ENCODE measurements at regions not wholly inside any gene's neighbourhood (a gene's known extent, or its start where the extent isn't known, plus 50 kb on each side); places are given as distances from the start of the nearest gene placed in this dataset.
"Not testable (repeated sequence)": the region's sequence is repeated elsewhere in the genome, so short reads cannot be mapped to it uniquely, and the experiment has no call there.

DNA sequence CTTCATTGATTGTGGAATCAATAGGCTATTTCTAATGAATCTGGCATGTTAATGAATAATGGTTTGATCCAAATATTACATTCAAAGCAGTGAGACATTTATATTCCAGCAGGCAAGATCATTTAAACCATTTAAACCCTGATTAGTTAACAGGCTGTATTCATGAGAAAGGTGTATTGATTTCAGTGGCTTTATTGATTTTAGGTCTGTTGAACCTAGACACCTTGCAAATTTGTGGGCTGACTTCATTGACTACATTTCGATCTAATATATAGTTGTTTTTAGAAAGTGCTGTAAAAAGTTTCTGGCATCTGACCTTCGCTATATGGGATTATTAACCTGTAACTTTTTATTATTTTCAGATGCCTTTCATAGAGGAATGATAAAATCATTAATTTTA is 900.1 kb upstream of the CITED2 start:
- DNase-seq: no peak

DNA sequence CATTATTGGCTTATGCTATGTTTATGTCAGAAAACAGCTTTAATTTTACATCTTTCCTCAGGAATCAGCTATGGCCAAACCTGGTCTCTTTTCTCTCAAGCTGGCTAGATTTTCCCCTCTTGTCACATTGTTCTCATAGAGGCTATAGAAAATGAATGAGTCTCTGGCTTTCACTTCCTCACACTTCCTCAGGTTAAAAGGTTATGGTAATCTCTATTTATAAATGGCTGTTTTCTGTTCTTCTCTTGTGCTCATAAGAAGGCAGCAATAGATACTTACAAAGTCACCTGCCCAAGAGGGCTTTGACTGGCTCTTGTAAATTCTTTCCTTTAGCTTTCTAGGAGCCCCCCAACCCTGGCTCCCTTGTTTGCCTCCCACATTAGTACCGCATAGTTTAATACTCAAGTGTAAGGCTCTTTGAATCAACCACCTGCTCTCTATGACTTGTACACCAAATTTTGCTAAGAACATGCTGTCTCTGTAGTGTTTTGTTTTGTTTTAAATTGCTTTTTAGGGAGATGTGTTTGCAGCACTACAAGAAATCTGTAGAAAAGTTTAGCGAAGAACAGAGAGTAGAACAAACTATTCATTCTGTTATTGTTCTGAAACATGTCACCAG is 897.4 kb upstream of the CITED2 start:
- no peak for DNase-seq

- no peak for DNase-seq
Observed at GRCh38 chr6:140269591-140270165, 895.2 kb upstream of the CITED2 start.

- DNase-seq: no peak
Observed at GRCh38 chr6:140264431-140264830, 890.0 kb upstream of the CITED2 start.

DNA sequence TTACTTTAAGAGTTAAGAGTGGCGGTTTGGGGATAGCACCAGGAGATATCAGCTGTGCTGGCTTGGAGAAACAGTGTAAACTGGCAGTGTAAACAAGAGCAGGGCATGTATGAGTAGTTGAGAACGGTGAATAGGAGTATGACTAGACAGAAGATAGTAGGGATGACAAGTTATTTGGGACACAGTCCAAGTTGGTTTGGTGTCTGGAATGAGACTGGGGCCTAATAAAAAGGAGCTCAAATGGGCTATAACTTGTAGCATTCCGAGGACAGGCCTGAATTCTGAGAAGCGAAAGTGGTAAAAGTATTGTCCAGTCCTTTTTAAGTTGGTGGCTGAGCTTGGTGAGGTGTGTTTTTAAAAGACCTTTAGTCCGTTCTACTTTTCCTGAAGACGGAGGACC is 883.9 kb upstream of the CITED2 start:
- DNase-seq: not testable (repeated sequence)

- no peak for DNase-seq
Observed at GRCh38 chr6:140256248-140256647, 881.8 kb upstream of the CITED2 start.

- DNase-seq: no peak
Observed at GRCh38 chr6:140253096-140253495, 878.6 kb upstream of the CITED2 start.

GRCh38 chr6:140252099-140252498 is 877.7 kb upstream of the CITED2 start:
- no peak for DNase-seq

GRCh38 chr6:140245296-140246040 is 871.0 kb upstream of the CITED2 start:
- no peak for DNase-seq

- no peak for DNase-seq
Observed at GRCh38 chr6:140237251-140237650, 862.8 kb upstream of the CITED2 start.

DNA sequence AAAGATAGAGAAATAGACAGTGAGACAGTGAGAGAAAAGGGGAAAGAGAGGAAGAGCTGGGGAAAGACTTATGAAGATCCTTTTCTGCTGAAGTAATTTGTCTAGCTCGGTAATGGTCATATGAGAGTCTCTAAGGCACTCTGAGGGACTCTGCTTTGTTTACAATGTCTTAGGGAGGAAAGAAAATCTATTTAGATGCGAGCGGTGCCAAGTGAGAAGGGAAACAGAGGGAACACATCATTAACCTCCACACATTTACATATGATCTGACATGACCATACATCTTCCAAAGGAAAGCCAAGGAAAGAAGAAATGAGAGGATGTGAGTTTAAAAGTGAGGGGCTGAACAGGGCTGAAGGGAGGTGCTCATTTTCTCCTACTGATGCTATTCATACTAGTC is 862.3 kb upstream of the CITED2 start:
- DNase-seq: no peak

- no peak for DNase-seq
Observed at GRCh38 chr6:140230282-140230681, 855.8 kb upstream of the CITED2 start.

DNA sequence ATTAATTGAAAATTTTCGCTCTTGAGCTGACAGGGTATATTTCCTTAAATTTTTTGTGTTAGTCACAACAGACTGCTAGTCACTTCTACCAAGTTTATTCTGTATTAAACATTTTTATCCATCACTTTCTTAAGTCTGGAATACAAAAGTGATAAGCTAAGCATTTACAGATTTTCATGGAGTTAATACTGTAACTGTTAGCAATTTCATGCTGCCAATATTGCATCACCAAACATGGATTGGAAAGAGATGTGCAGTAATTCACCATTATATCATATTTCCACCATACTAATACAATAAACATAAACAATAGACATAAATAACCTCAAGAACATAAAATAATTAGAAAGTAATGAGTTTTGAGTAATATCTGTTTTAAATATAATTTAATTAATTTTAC is 854.0 kb upstream of the CITED2 start:
- DNase-seq: no peak

GRCh38 chr6:140226637-140227036 is 852.2 kb upstream of the CITED2 start:
- DNase-seq: no peak

GRCh38 chr6:140225701-140226436 is 851.4 kb upstream of the CITED2 start:
- no peak for DNase-seq

DNA sequence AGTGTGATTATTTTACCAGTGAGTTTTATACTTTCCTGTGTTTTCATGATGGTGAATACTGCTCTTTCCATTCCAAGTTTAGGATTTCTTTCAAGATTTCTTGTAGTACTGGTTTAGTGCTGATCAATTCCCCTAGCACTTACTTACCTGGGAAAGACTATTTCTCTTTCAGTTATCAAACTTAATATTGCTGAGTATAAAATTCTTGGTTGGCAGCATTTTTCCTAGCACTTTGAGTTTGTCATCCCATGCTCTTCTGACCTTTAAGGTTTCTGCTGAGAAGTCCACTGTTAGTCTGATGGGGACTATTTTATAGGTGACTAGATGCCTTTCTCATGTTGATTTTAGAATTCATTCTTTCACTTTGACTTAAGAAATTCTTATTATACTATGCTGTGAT is 842.8 kb upstream of the CITED2 start:
- no peak for DNase-seq

GRCh38 chr6:140209775-140210174 is 835.3 kb upstream of the CITED2 start:
- no peak for DNase-seq

DNA sequence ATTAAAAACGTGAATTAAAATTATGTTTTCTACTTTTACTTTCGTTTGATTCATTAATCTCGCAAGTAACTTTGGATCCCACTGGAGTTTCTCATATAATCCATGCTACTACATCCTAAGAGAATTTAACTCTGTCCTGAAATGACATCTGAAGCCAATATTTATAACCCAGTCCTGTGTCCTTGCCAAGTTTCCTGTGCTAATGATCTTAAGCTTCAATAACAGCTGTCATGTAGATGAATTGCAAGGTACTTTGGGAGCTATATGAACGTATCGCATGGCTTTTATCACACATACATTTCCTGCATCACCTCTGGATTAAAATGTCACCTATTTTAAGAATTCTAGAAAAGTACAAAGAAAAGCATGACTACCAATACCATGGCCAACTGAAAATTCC is 833.8 kb upstream of the CITED2 start:
- no peak for DNase-seq

GRCh38 chr6:140205795-140206593 is 831.5 kb upstream of the CITED2 start:
- no peak for DNase-seq

DNA sequence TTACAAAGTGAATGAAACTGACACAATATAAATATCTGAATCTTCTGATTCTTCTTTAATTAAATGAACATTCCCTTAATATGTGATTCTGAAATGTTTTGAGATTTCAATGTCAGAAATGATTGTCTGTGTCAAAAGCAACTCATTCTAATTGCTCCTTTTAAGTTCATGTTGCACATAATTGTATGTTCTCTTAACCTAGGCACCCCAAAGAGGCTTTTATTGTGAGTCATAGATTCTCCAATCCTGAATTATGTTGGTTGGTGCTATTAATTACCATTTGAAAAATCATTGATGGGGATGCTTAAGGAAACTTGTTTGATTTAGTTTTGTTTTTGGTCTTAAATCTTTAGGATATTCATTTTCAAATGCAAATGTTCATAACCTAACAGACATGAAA is 829.7 kb upstream of the CITED2 start:
- DNase-seq: no peak

- no peak for DNase-seq
Observed at GRCh38 chr6:140203661-140204147, 829.3 kb upstream of the CITED2 start.

GRCh38 chr6:140202964-140203515 is 828.6 kb upstream of the CITED2 start:
- DNase-seq: no peak

Measured in activated CD8-positive, alpha-beta memory T cell treated with anti-CD3 and anti-CD28 coated beads for 24 hours (primary cell).